KG1 (cell line): ENCODE measurements at regions not wholly inside any gene's neighbourhood (a gene's known extent, or its start where the extent isn't known, plus 50 kb on each side); places are given as distances from the start of the nearest gene placed in this dataset.

Experiments used
- DNase-seq: peaks from one replicate; lab custom pipeline; 2025; lab: John Stamatoyannopoulos, UW

- no peak for DNase-seq
These were observed 274.5 kb upstream of the SOX5 start for GRCh38 chr12:24223926-24224325.

- DNase-seq, result no peak
These were observed 273.5 kb upstream of the SOX5 start for GRCh38 chr12:24222968-24223367.

- DNase-seq, result no peak
These were observed 263.0 kb upstream of the SOX5 start for GRCh38 chr12:24212496-24212895.

GRCh38 chr12:24206621-24207020 lies 257.2 kb upstream of the SOX5 start:
- DNase-seq, result no peak

- no peak for DNase-seq
These were observed 251.9 kb upstream of the SOX5 start for GRCh38 chr12:24201258-24201970.

GRCh38 chr12:24200010-24200409 lies 250.5 kb upstream of the SOX5 start:
- no peak for DNase-seq

GRCh38 chr12:24198936-24199671 lies 249.6 kb upstream of the SOX5 start:
- no peak for DNase-seq

GRCh38 chr12:24198070-24198469 lies 248.6 kb upstream of the SOX5 start:
- no peak for DNase-seq

- no peak for DNase-seq
These were observed 248.1 kb upstream of the SOX5 start for GRCh38 chr12:24197532-24197931.

GRCh38 chr12:24195063-24195462 lies 245.6 kb upstream of the SOX5 start:
- no peak for DNase-seq

GRCh38 chr12:24191117-24191516 lies 241.6 kb upstream of the SOX5 start:
- no peak for DNase-seq

GRCh38 chr12:24185782-24186181 lies 236.3 kb upstream of the SOX5 start:
- no peak for DNase-seq

- no peak for DNase-seq
These were observed 228.4 kb upstream of the SOX5 start for GRCh38 chr12:24177889-24178288.

- no peak for DNase-seq
These were observed 226.5 kb upstream of the SOX5 start for GRCh38 chr12:24175929-24176328.

- DNase-seq, result no peak
These were observed 225.8 kb upstream of the SOX5 start for GRCh38 chr12:24175284-24175683.

- DNase-seq, result no peak
These were observed 223.6 kb upstream of the SOX5 start for GRCh38 chr12:24173067-24173466.

- DNase-seq, result no peak
These were observed 223.2 kb upstream of the SOX5 start for GRCh38 chr12:24172773-24173066.

GRCh38 chr12:24172031-24172772 lies 222.7 kb upstream of the SOX5 start:
- DNase-seq, result no peak

GRCh38 chr12:24155042-24155441 lies 205.6 kb upstream of the SOX5 start:
- no peak for DNase-seq

- no peak for DNase-seq
These were observed 203.6 kb upstream of the SOX5 start for GRCh38 chr12:24153079-24153478.

- no peak for DNase-seq
These were observed 202.8 kb upstream of the SOX5 start for GRCh38 chr12:24152270-24152669.

GRCh38 chr12:24143928-24144327 lies 194.5 kb upstream of the SOX5 start:
- no peak for DNase-seq

GRCh38 chr12:24139035-24139434 lies 189.6 kb upstream of the SOX5 start:
- no peak for DNase-seq
